Memory B cell (primary cell): ENCODE measurements at regions not wholly inside any gene's neighbourhood (a gene's known extent, or its start where the extent isn't known, plus 50 kb on each side); places are given as distances from the start of the nearest gene placed in this dataset.
"Not testable (repeated sequence)": the region's sequence is repeated elsewhere in the genome, so short reads cannot be mapped to it uniquely, and the experiment has no call there.

Experiments used
- ATAC-seq: fragments of 150-1000 bp; cut with Tn5 transposase; 2 replicates; pipeline ENCODE4 v1.10.0; 2021; ENCODE audit warnings: low read depth, mild to moderate bottlenecking, moderate library complexity
- DNase-seq, 2 donors: peaks; one replicate each; pipeline ENCODE4 v3.0.0; 2022; ENCODE audit warnings: low spot score in 2 of 2
- H3K27ac Mint-ChIP-seq: one replicate; pipeline ENCODE4 v1.8.0; 2022; ENCODE audit warnings: mild to moderate bottlenecking, moderate library complexity, mixed read lengths
- H3K27me3 Mint-ChIP-seq: one replicate; pipeline ENCODE4 v1.8.0; 2022; ENCODE audit warnings: mixed read lengths
- H3K36me3 Mint-ChIP-seq: one replicate; pipeline ENCODE4 v1.8.0; 2022; ENCODE audit warnings: mild to moderate bottlenecking, mixed read lengths
- H3K4me1 Mint-ChIP-seq: one replicate; pipeline ENCODE4 v1.8.0; 2022; ENCODE audit warnings: mixed read lengths
- H3K4me3 Mint-ChIP-seq: one replicate; pipeline ENCODE4 v1.8.0; 2022; ENCODE audit warnings: mild to moderate bottlenecking, moderate library complexity, mixed read lengths
- H3K9me3 Mint-ChIP-seq: one replicate; pipeline ENCODE4 v1.8.0; 2022; ENCODE audit warnings: mixed read lengths

DNA sequence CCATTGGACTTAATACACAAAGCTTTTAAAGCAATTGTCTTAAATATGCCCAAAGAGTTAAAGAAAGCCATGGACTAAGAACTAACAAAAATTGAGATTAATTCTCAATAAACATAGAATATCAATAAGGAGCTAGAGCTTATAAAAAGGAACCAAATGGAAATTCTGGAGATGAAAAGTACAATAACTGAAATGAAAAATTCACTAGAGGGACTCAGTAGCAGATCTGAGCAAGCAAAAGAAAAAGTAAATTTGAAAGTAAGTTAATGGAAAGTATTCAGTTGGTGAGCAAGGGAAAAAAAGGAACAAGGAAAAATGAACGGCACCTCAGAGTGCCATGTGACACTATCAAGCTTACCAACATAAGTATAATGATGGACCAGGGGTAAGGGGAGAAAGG is 209.8 kb downstream of the FZD1 start:
- Mint-ChIP-seq H3K27ac (no peak overlapping the region), H3K4me3 (no peak overlapping the region), H3K27me3 (no peaks in the 10 kb centered on the region), H3K4me1 (no peaks in the 10 kb centered on the region), H3K36me3 (peaks cover 5% of the 10 kb centered on the region), H3K9me3 (peaks cover 10% of the 10 kb centered on the region)
- DNase-seq (no peak), ATAC-seq (no peak)

- not testable (repeated sequence) for ATAC-seq, H3K27me3 Mint-ChIP-seq, H3K27ac Mint-ChIP-seq, H3K4me3 Mint-ChIP-seq, DNase-seq, H3K36me3 Mint-ChIP-seq, H3K9me3 Mint-ChIP-seq, H3K4me1 Mint-ChIP-seq
These were observed 216.2 kb downstream of the FZD1 start for GRCh38 chr7:91480470-91480869.

GRCh38 chr7:91491868-91492267 is 227.6 kb downstream of the FZD1 start:
- H3K4me3 Mint-ChIP-seq = no peak overlapping the region
- peaks cover 1% of the 10 kb centered on the region for H3K27me3 Mint-ChIP-seq
- H3K27ac Mint-ChIP-seq = no peak overlapping the region
- peaks cover 4% of the 10 kb centered on the region for H3K4me1 Mint-ChIP-seq
- H3K36me3 Mint-ChIP-seq = no peaks in the 10 kb centered on the region
- ATAC-seq = no peak
- DNase-seq = no peak
- peaks cover 2% of the 10 kb centered on the region for H3K9me3 Mint-ChIP-seq

- Mint-ChIP-seq H3K27ac (no peak overlapping the region), H3K4me3 (no peak overlapping the region), H3K4me1 (peaks cover 4% of the 10 kb centered on the region), H3K9me3 (peaks cover 2% of the 10 kb centered on the region), H3K27me3 (peaks cover 1% of the 10 kb centered on the region), H3K36me3 (no peaks in the 10 kb centered on the region)
- DNase-seq = no peak
- no peak for ATAC-seq
These were observed 228.1 kb downstream of the FZD1 start for GRCh38 chr7:91492317-91492716.

DNA sequence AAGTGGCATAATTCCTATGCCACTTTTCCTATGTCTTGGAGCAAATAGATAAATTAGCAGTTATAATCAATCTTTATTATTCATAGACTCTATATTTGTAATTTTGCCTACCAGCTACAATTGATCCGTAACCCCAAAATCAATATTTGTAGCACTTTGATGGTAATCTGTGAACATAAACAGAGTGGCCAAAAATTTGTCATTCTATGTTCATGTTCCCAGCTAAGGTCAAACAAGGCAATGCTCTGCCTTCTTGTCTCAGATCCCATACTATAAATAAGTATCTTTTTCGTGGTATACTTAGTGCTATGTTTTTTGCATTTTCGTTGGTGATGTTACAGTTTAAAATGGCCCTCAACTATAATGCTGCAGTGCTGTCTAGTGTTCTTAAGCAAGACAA is 228.5 kb downstream of the FZD1 start:
- Mint-ChIP-seq H3K9me3 (peaks cover 2% of the 10 kb centered on the region), H3K4me1 (peaks cover 4% of the 10 kb centered on the region), H3K27me3 (peaks cover 1% of the 10 kb centered on the region), H3K4me3 (no peak overlapping the region), H3K36me3 (no peaks in the 10 kb centered on the region), H3K27ac (no peak overlapping the region)
- ATAC-seq = no peak
- no peak for DNase-seq

- Mint-ChIP-seq H3K27me3 (peaks cover 4% of the 10 kb centered on the region), H3K4me3 (no peak overlapping the region), H3K36me3 (no peaks in the 10 kb centered on the region), H3K9me3 (peaks cover 2% of the 10 kb centered on the region), H3K27ac (no peak overlapping the region), H3K4me1 (peaks cover 4% of the 10 kb centered on the region)
- ATAC-seq = no peak
- DNase-seq = no peak
These were observed 230.2 kb downstream of the FZD1 start for GRCh38 chr7:91494450-91494849.

GRCh38 chr7:91496251-91496820 is 232.1 kb downstream of the FZD1 start:
- Mint-ChIP-seq H3K27me3 (peaks cover 4% of the 10 kb centered on the region), H3K9me3 (peaks cover 4% of the 10 kb centered on the region), H3K36me3 (peaks cover 1% of the 10 kb centered on the region), H3K27ac (no peak overlapping the region), H3K4me3 (no peak overlapping the region), H3K4me1 (peaks cover 4% of the 10 kb centered on the region)
- peak; percentile 76 for ATAC-seq
- DNase-seq = no peak

DNA sequence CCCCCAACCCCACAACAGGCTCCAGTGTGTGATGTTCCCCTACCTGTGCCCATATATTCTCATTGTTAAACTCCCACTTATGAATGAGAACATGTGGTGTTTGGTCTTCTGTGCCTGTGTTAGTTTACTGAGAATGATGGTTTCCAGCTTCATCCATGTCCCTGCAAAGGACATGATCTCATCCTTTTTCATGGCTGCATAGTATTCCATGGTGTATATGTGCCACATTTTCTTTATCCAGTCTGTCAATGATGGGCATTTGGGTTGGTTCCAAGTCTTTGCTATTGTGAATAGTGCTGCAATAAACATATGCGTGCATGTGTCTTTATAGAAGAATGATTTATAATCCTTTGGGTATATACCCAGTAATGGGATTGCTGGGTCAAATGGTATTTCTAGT is 233.0 kb downstream of the FZD1 start:
- not testable (repeated sequence) for ATAC-seq, H3K36me3 Mint-ChIP-seq, H3K27me3 Mint-ChIP-seq, H3K4me1 Mint-ChIP-seq, H3K9me3 Mint-ChIP-seq, H3K27ac Mint-ChIP-seq, DNase-seq, H3K4me3 Mint-ChIP-seq

- ATAC-seq (no peak), DNase-seq (no peak)
- Mint-ChIP-seq H3K4me3 (no peak overlapping the region), H3K36me3 (peaks cover 1% of the 10 kb centered on the region), H3K27me3 (peaks cover 2% of the 10 kb centered on the region), H3K27ac (no peak overlapping the region), H3K4me1 (no peaks in the 10 kb centered on the region), H3K9me3 (peaks cover 2% of the 10 kb centered on the region)
These were observed 239.8 kb downstream of the FZD1 start for GRCh38 chr7:91503934-91504555.

DNA sequence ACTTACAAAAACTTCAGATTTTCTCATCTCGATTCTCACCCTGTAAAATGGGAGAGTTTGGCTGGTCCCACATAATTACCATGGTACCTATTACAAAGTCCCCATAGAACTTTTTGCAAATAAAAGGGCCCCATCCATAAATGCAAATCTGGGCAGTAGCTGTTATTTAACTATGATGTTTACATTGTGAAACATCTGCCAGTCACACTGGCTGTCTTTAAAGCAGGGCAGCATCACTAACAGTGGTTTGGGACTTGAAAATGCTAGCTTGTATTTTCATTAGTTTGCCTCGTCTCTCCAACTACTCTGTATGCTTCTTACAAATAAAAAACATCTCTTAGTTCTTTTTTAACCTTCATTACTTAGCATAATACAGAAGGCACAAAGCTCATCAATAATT is 240.7 kb downstream of the FZD1 start:
- ATAC-seq (no peak), DNase-seq (no peak)
- H3K36me3 Mint-ChIP-seq = peaks cover 1% of the 10 kb centered on the region
- peaks cover 2% of the 10 kb centered on the region for H3K9me3 Mint-ChIP-seq
- no peaks in the 10 kb centered on the region for H3K4me1 Mint-ChIP-seq
- H3K27ac Mint-ChIP-seq = no peak overlapping the region
- no peak overlapping the region for H3K4me3 Mint-ChIP-seq
- peaks cover 4% of the 10 kb centered on the region for H3K27me3 Mint-ChIP-seq

- ATAC-seq, H3K27ac Mint-ChIP-seq, H3K9me3 Mint-ChIP-seq, H3K4me1 Mint-ChIP-seq, DNase-seq, H3K4me3 Mint-ChIP-seq, H3K27me3 Mint-ChIP-seq, H3K36me3 Mint-ChIP-seq: not testable (repeated sequence)
These were observed 242.7 kb downstream of the FZD1 start for GRCh38 chr7:91506966-91507365.

DNA sequence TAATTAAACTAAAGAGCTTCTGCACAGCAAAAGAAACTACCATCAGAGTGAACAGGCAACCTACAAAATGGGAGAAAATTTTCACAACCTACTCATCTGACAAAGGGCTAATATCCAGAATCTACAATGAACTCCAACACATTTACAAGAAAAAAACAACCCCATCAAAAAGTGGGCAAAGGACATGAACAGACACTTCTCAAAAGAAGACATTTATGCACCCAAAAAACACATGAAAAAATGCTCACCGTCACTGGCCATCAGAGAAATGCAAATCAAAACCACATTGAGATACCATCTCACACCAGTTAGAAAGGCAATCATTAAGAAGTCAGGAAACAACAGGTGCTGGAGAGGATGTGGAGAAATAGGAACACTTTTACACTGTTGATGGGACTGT is 247.6 kb downstream of the FZD1 start:
- not testable (repeated sequence) for H3K27ac Mint-ChIP-seq, H3K4me3 Mint-ChIP-seq, DNase-seq, H3K9me3 Mint-ChIP-seq, H3K4me1 Mint-ChIP-seq, ATAC-seq, H3K36me3 Mint-ChIP-seq, H3K27me3 Mint-ChIP-seq

GRCh38 chr7:91512958-91513357 is 248.7 kb downstream of the FZD1 start:
- ATAC-seq = no peak

DNA sequence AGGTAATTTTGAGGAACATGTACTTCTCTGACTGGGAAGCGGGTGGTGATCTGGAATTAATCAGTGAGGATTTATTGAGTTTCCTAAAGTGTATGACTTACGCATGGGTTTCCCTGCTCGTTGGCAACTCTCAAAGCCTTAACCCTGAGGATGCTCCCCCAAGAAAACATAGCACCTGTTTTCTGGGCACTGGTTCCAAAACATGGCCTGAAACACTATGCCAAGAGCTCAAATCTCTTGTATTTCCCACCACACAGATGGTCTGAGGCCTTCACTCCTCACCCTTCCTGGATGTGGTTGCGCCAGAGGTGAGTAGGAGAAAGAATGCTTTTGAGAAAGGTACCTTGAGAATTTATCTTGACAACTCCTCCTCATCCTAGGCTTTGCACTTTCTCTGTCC is 250.4 kb downstream of the FZD1 start:
- Mint-ChIP-seq H3K27me3 (peaks cover 4% of the 10 kb centered on the region), H3K36me3 (no peaks in the 10 kb centered on the region), H3K4me3 (no peak overlapping the region), H3K9me3 (no peaks in the 10 kb centered on the region), H3K27ac (no peak overlapping the region), H3K4me1 (no peaks in the 10 kb centered on the region)
- no peak for DNase-seq
- ATAC-seq = no peak

More at GRCh38 chr7:91512958-91513357, 248.7 kb downstream of the FZD1 start:
- Mint-ChIP-seq H3K4me1 (no peaks in the 10 kb centered on the region), H3K27ac (no peak overlapping the region), H3K4me3 (no peak overlapping the region), H3K27me3 (peaks cover 3% of the 10 kb centered on the region), H3K36me3 (no peaks in the 10 kb centered on the region), H3K9me3 (no peaks in the 10 kb centered on the region)
- DNase-seq = no peak

GRCh38 chr7:91515961-91516360 is 251.7 kb downstream of the FZD1 start:
- ATAC-seq = no peak
- H3K36me3 Mint-ChIP-seq = no peaks in the 10 kb centered on the region
- no peaks in the 10 kb centered on the region for H3K4me1 Mint-ChIP-seq
- no peaks in the 10 kb centered on the region for H3K9me3 Mint-ChIP-seq
- H3K27ac Mint-ChIP-seq = no peak overlapping the region
- H3K4me3 Mint-ChIP-seq = no peak overlapping the region
- no peak for DNase-seq
- peaks cover 4% of the 10 kb centered on the region for H3K27me3 Mint-ChIP-seq
